MM.1S (cell line): ENCODE measurements at regions not wholly inside any gene's neighbourhood (a gene's known extent, or its start where the extent isn't known, plus 50 kb on each side); places are given as distances from the start of the nearest gene placed in this dataset.

ENCODE experiments used
- EZH2 ChIP-seq: fragments of 300-600 bp; sonication (generic); optimal IDR thresholded peaks from 2 replicates; pipeline ENCODE3; 2017; ENCODE audit warnings: low read depth, mild to moderate bottlenecking, antibody characterized with exemption, low read length, mixed read lengths
- EZH2phosphoT487 ChIP-seq: fragments of 300-600 bp; sonication (generic); IDR thresholded peaks from 2 replicates; pipeline ENCODE4 v1.6.1; 2018; ENCODE audit warnings: antibody characterized with exemption, low read length
- TF ChIP-seq, protein P1 (sequence below): fragments of 300-600 bp; sonication (generic); IDR thresholded peaks from 2 replicates; pipeline ENCODE4 v1.5.1; 2016; ENCODE audit warnings: antibody characterized with exemption, low read length, mixed read lengths

DNA sequence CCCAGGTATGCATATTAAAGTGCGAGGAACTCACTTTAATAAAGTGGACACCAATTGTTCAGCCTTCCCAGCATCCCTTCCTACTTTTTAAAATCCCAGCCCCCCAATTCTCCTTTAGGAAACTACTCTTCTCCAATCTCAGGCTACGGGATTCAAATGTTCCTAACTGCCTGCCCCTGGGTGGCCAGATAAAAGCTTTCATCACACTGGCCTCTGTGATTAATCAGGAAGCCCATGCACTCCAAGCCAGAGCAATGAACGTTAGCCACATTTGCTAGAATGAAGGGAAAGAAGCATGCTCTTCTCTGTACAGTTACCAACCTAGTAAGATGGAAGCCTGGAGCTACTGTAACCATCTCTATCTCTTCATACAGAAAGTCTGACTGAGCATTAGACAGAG, 250.3 kb upstream of the UBE2E2 start:
- TF ChIP-seq, protein P1, sequence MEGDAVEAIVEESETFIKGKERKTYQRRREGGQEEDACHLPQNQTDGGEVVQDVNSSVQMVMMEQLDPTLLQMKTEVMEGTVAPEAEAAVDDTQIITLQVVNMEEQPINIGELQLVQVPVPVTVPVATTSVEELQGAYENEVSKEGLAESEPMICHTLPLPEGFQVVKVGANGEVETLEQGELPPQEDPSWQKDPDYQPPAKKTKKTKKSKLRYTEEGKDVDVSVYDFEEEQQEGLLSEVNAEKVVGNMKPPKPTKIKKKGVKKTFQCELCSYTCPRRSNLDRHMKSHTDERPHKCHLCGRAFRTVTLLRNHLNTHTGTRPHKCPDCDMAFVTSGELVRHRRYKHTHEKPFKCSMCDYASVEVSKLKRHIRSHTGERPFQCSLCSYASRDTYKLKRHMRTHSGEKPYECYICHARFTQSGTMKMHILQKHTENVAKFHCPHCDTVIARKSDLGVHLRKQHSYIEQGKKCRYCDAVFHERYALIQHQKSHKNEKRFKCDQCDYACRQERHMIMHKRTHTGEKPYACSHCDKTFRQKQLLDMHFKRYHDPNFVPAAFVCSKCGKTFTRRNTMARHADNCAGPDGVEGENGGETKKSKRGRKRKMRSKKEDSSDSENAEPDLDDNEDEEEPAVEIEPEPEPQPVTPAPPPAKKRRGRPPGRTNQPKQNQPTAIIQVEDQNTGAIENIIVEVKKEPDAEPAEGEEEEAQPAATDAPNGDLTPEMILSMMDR: no peak
- TF ChIP-seq EZH2phosphoT487: no peak
- no peak for TF ChIP-seq EZH2
